K562 (cell line): ENCODE measurements at regions not wholly inside any gene's neighbourhood (a gene's known extent, or its start where the extent isn't known, plus 50 kb on each side); places are given as distances from the start of the nearest gene placed in this dataset.

Experiments used
- ATAC-seq: fragments of 200-7000 bp; cut with Tn5 transposase; 3 replicates; pipeline ENCODE4 v1.9.1; 2020; ENCODE audit warnings: moderate library complexity
- BruUV-seq: library from RNA; stranded (reverse); fragments of 400-500 nt; replicated peaks from 2 replicates; lab custom pipeline; 2021; lab: Mats Ljungman, UMichigan
- CTCF ChIA-PET: fragments of 300-600 bp; formaldehyde crosslinking; extraction: SDS; loops from one replicate; lab custom pipeline; 2021; ENCODE audit warnings: low intra/inter-chr PET ratio; lab: Yijun Ruan, JAX
- POLR2A ChIA-PET: fragments of 300-600, 350-650 bp; sonication (Branson Sonifier 250); formaldehyde crosslinking; extraction: SDS; loops from one replicate; lab custom pipeline; 2021; ENCODE audit warnings: antibody characterized with exemption, inconsistent platforms; lab: Yijun Ruan, JAX
- DNase-seq, 4 experiments: peaks; one replicate each; pipeline versions ENCODE4 v3.0.0 to v3.0.0-alpha.2; 2011 to 2018; ENCODE audit warnings: low spot score in 3 of 4, mixed read lengths in 3 of 4; ENCODE audit errors: extremely low read depth in 1 of 4
- FAIRE-seq: peaks from 2 replicates; lab custom pipeline; 2011; peaks lifted over from hg19 to GRCh38; lab: Jason Lieb, UNC
- H2AFZ ChIP-seq: 2 replicates; pipeline ENCODE4 v1.6.0; 2011; ENCODE audit warnings: low read depth, low read length, control low read depth, inconsistent platforms
- H3K27ac ChIP-seq: fragments of 200-600 bp; 3 replicates; pipeline ENCODE4 v1.8.0; 2011; ENCODE audit warnings: low read depth, mild to moderate bottlenecking, control low read depth, inconsistent platforms, low read length, moderate library complexity, mixed read lengths; ENCODE audit errors: extremely low read depth
- H3K27me3 ChIP-seq, 2 experiments: fragments of 300-600 bp in 1 of 2; 2 replicates in 1 of 2; 3 replicates in 1 of 2; pipeline versions ENCODE4 v1.6.0 to v1.8.0; 2011; ENCODE audit warnings: inconsistent platforms in 2 of 2, low read length in 2 of 2, mild to moderate bottlenecking in 1 of 2, mixed read lengths in 1 of 2, moderate library complexity in 1 of 2; ENCODE audit not compliant: control insufficient read depth in 2 of 2, insufficient read depth in 2 of 2
- H3K36me3 ChIP-seq: fragments of 300-600 bp; 3 replicates; pipeline ENCODE4 v1.8.0; 2011; ENCODE audit warnings: mild to moderate bottlenecking, low read length, inconsistent platforms; ENCODE audit not compliant: control insufficient read depth, insufficient read depth
- H3K4me1 ChIP-seq, 2 experiments: fragments of 200-600 bp in 1 of 2; replicated peaks in 1 of 2; 2 replicates in 1 of 2; 3 replicates in 1 of 2; pipeline versions ENCODE4 v1.5.1 to v1.8.0; 2011; ENCODE audit warnings: inconsistent platforms in 2 of 2, low read length in 2 of 2, mild to moderate bottlenecking in 1 of 2, mixed read lengths in 1 of 2, moderate library complexity in 1 of 2; ENCODE audit not compliant: control insufficient read depth in 2 of 2, insufficient read depth in 2 of 2
- H3K4me2 ChIP-seq: 2 replicates; pipeline ENCODE4 v1.6.1; 2011; ENCODE audit warnings: low read length, control low read depth, inconsistent platforms, mixed read lengths; ENCODE audit not compliant: insufficient read depth
- H3K4me3 ChIP-seq: fragments of 200-600 bp; sonication (generic), shearing (Covaris generic); 2 replicates; pipeline ENCODE4 v1.5.1; 2016; ENCODE audit warnings: control low read depth, inconsistent platforms
- H3K79me2 ChIP-seq: fragments of 200-600 bp; 3 replicates; pipeline ENCODE4 v1.8.0; 2011; ENCODE audit warnings: low read length, inconsistent platforms; ENCODE audit not compliant: control insufficient read depth, insufficient read depth
- H3K9ac ChIP-seq, 2 experiments: 2 replicates each; pipeline versions ENCODE4 v1.6.0 to v1.6.1; 2011; ENCODE audit warnings: low read depth in 2 of 2, low read length in 2 of 2, control low read depth in 1 of 2, inconsistent platforms in 1 of 2, mild to moderate bottlenecking in 1 of 2, mixed read lengths in 1 of 2; ENCODE audit not compliant: insufficient read depth in 1 of 2
- H3K9me1 ChIP-seq: one replicate; pipeline ENCODE4 v1.6.0; 2011; ENCODE audit warnings: inconsistent platforms, mild to moderate bottlenecking, low read length, moderate library complexity; ENCODE audit not compliant: control insufficient read depth, insufficient read depth
- H3K9me3 ChIP-seq: replicated peaks from 2 replicates; pipeline ENCODE4 v1.5.1; 2011; ENCODE audit warnings: low read depth, low read length, inconsistent platforms; ENCODE audit not compliant: control insufficient read depth, insufficient read depth
- H4K20me1 ChIP-seq: replicated peaks from 2 replicates; pipeline ENCODE4 v1.6.1; 2011; ENCODE audit warnings: low read length, inconsistent platforms, mixed read lengths; ENCODE audit not compliant: control insufficient read depth, insufficient read depth
- C11orf30 ChIP-seq: fragments of 450-650 bp; IDR thresholded peaks from 2 replicates; pipeline ENCODE4 v1.6.1; 2016; ENCODE audit warnings: low read depth, mild to moderate bottlenecking
- DMBX1 ChIP-seq: fragments of 250-450 bp; sonication (Bioruptor Pico); IDR thresholded peaks from 2 replicates; pipeline ENCODE4 v1.8.0; 2022; ENCODE audit warnings: inconsistent platforms, mild to moderate bottlenecking, moderate library complexity, borderline replicate concordance
- FOXJ3 ChIP-seq: sonication (generic); formaldehyde crosslinking; IDR thresholded peaks from 2 replicates; pipeline ENCODE4 v1.4.0; 2020; ENCODE audit warnings: mild to moderate bottlenecking, missing genetic modification reagents
- NELFE ChIP-seq: IDR thresholded peaks from 2 replicates; pipeline ENCODE4 v1.6.1; 2011; ENCODE audit warnings: mild to moderate bottlenecking; ENCODE audit not compliant: insufficient read depth, insufficient read length
- RBM17 ChIP-seq: fragments of 200-400 bp; formaldehyde crosslinking; IDR thresholded peaks from 2 replicates; pipeline ENCODE4 v1.6.1; 2017; ENCODE audit warnings: low read depth, mild to moderate bottlenecking, low read length, borderline replicate concordance
- SRSF1 ChIP-seq: fragments of 200-400 bp; formaldehyde crosslinking; IDR thresholded peaks from 2 replicates; pipeline ENCODE4 v1.6.1; 2017; ENCODE audit warnings: mild to moderate bottlenecking, low read depth, low read length, moderate library complexity
- STAT5A ChIP-seq: IDR thresholded peaks from 2 replicates; pipeline ENCODE4 v1.6.1; 2012; ENCODE audit warnings: low read length, inconsistent platforms, borderline replicate concordance
- ZNF551 ChIP-seq: fragments of 250-450 bp; sonication (Bioruptor Pico); IDR thresholded peaks from 2 replicates; pipeline ENCODE4 v1.5.0; 2021; ENCODE audit warnings: mild to moderate bottlenecking, moderate library complexity
- WGBS: fragments of 100-300 bp; shearing (Covaris generic); methylation state at CpG from one replicate; pipeline ENCODE4 v1.1.6; 2016; ENCODE audit warnings: low coverage, mixed read lengths; ENCODE audit not compliant: insufficient coverage; ENCODE audit errors: missing lambda C conversion rate; 5-methylcytosine and 5-hydroxymethylcytosine counted together
- in situ Hi-C: fragments of 300-500 bp; cut with MboI; formaldehyde crosslinking; loops from 4 replicates; pipeline ENCODE4 v1.15.0; 2018; ENCODE audit warnings: inconsistent platforms, mixed read lengths
- intact Hi-C: fragments of 100-400 bp; cut with micrococcal nuclease; formaldehyde crosslinking; loops from 2 replicates; pipeline ENCODE4 v1.14.2; 2022
- TF ChIP-seq, protein P1 (sequence below): fragments of 450-650 bp; IDR thresholded peaks from 2 replicates; pipeline ENCODE4 v1.6.1; 2018; ENCODE audit not compliant: partially characterized antibody
- TF ChIP-seq, protein P2 (sequence below): IDR thresholded peaks from 2 replicates; pipeline ENCODE4 v1.6.1; 2014; ENCODE audit warnings: antibody characterized with exemption
- TF ChIP-seq, protein P3 (sequence below): sonication (generic); formaldehyde crosslinking; IDR thresholded peaks from 2 replicates; pipeline ENCODE4 v1.8.0; 2023; ENCODE audit warnings: mild to moderate bottlenecking, missing genetic modification reagents

DNA sequence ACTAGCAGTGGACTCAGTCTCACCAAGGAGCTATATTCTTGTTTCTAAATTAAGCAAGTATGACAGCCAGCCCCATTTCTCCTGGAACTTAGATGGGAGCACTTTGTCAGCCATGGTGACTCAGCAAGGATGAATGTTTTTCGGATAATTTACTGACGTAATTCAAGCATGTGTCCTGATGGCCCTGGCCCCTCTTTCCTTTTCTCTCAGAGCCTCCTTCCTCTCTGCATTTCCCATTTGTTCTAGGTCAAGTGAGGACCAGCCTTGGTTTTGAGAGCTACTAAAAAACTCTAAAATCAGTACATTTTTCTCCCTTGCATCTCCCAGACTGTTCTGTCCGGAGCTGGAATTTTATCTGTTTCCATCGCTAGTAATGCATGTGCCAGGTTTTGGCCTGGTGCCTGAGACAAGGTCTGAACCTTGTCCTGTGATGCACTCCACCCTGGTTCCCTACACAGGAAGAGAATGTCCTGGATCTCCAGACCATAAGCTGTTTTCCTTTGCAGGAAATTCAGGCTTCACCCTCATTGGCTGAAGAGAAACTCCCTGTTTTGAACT lies 256.6 kb upstream of the ROPN1 start:
- in situ Hi-C loops (no loop called here), intact Hi-C loops (no loop called here)
- Histone ChIP-seq H3K27me3 (peaks cover 0 to 2% of the 10 kb centered on the region in 2 experiments; a peak in 1 of 5 replicates), H3K9me1 (no peaks in the 10 kb centered on the region), H4K20me1 (no peaks in the 10 kb centered on the region), H3K27ac (no peak overlapping the region), H3K79me2 (no peaks in the 10 kb centered on the region), H3K9ac (no peak overlapping the region), H3K4me1 (no peaks in the 10 kb centered on the region; a peak in 2 of 5 replicates), H3K36me3 (no peaks in the 10 kb centered on the region), H3K4me3 (no peak overlapping the region), H3K9me3 (no peaks in the 10 kb centered on the region), H3K4me2 (peak overlapping the region; percentile 8; the same call in 1 of the 2 replicates), H2AFZ (no peak overlapping the region)
- ChIA-PET POLR2A (interaction anchor here (0.6 kb wide), 1 partner anchor 1616 kb away, joined by 3 read pairs; no protein-coding TSS in a partner anchor), CTCF (no interaction called here)
- no TSS peak for BruUV-seq
- DNase-seq (peak in 2 of 4 experiments; percentile 2 to 11), FAIRE-seq (no peak), ATAC-seq (no peak)
- WGBS, result 3% methylated on average over 4 of the region's 4 CpGs
- TF ChIP-seq NELFE (no peak), ZNF551 (CRISPR knock-in tag) (no peak), SRSF1 (no peak), C11orf30 (peak; percentile 38), STAT5A (no peak), FOXJ3 (CRISPR knock-in tag) (no peak), DMBX1 (no peak), RBM17 (no peak)
- TF ChIP-seq, protein P1, sequence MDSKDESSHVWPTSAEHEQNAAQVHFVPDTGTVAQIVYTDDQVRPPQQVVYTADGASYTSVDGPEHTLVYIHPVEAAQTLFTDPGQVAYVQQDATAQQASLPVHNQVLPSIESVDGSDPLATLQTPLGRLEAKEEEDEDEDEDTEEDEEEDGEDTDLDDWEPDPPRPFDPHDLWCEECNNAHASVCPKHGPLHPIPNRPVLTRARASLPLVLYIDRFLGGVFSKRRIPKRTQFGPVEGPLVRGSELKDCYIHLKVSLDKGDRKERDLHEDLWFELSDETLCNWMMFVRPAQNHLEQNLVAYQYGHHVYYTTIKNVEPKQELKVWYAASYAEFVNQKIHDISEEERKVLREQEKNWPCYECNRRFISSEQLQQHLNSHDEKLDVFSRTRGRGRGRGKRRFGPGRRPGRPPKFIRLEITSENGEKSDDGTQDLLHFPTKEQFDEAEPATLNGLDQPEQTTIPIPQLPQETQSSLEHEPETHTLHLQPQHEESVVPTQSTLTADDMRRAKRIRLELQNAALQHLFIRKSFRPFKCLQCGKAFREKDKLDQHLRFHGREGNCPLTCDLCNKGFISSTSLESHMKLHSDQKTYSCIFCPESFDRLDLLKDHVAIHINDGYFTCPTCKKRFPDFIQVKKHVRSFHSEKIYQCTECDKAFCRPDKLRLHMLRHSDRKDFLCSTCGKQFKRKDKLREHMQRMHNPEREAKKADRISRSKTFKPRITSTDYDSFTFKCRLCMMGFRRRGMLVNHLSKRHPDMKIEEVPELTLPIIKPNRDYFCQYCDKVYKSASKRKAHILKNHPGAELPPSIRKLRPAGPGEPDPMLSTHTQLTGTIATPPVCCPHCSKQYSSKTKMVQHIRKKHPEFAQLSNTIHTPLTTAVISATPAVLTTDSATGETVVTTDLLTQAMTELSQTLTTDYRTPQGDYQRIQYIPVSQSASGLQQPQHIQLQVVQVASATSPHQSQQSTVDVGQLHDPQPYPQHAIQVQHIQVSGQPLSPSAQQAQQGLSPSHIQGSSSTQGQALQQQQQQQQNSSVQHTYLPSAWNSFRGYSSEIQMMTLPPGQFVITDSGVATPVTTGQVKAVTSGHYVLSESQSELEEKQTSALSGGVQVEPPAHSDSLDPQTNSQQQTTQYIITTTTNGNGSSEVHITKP, result no peak
- TF ChIP-seq, protein P2, sequence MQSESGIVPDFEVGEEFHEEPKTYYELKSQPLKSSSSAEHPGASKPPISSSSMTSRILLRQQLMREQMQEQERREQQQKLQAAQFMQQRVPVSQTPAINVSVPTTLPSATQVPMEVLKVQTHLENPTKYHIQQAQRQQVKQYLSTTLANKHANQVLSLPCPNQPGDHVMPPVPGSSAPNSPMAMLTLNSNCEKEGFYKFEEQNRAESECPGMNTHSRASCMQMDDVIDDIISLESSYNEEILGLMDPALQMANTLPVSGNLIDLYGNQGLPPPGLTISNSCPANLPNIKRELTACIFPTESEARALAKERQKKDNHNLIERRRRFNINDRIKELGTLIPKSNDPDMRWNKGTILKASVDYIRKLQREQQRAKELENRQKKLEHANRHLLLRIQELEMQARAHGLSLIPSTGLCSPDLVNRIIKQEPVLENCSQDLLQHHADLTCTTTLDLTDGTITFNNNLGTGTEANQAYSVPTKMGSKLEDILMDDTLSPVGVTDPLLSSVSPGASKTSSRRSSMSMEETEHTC, result no peak
- TF ChIP-seq, protein P3, sequence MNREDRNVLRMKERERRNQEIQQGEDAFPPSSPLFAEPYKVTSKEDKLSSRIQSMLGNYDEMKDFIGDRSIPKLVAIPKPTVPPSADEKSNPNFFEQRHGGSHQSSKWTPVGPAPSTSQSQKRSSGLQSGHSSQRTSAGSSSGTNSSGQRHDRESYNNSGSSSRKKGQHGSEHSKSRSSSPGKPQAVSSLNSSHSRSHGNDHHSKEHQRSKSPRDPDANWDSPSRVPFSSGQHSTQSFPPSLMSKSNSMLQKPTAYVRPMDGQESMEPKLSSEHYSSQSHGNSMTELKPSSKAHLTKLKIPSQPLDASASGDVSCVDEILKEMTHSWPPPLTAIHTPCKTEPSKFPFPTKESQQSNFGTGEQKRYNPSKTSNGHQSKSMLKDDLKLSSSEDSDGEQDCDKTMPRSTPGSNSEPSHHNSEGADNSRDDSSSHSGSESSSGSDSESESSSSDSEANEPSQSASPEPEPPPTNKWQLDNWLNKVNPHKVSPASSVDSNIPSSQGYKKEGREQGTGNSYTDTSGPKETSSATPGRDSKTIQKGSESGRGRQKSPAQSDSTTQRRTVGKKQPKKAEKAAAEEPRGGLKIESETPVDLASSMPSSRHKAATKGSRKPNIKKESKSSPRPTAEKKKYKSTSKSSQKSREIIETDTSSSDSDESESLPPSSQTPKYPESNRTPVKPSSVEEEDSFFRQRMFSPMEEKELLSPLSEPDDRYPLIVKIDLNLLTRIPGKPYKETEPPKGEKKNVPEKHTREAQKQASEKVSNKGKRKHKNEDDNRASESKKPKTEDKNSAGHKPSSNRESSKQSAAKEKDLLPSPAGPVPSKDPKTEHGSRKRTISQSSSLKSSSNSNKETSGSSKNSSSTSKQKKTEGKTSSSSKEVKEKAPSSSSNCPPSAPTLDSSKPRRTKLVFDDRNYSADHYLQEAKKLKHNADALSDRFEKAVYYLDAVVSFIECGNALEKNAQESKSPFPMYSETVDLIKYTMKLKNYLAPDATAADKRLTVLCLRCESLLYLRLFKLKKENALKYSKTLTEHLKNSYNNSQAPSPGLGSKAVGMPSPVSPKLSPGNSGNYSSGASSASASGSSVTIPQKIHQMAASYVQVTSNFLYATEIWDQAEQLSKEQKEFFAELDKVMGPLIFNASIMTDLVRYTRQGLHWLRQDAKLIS, result no peak
